Coronary artery (tissue), 2 donors: ENCODE measurements at regions not wholly inside any gene's neighbourhood (a gene's known extent, or its start where the extent isn't known, plus 50 kb on each side); places are given as distances from the start of the nearest gene placed in this dataset.

ENCODE experiments used
- DNase-seq: peaks from one replicate; pipeline ENCODE4 v3.0.0-alpha.2; 2017; ENCODE audit warnings: low spot score
- H3K27ac ChIP-seq, 2 donors: fragments of 200-600 bp; sonication (generic); one replicate each; pipeline ENCODE4 v1.5.1; 2016 to 2019
- H3K4me3 ChIP-seq: fragments of 200-600 bp; sonication (generic); 2 replicates; pipeline ENCODE4 v1.5.1; 2016; ENCODE audit warnings: mild to moderate bottlenecking, moderate library complexity
- CTCF ChIP-seq: fragments of 200-600 bp; sonication (generic); IDR thresholded peaks from one replicate; pipeline ENCODE4 v1.5.1; 2019; ENCODE audit warnings: antibody characterized with exemption

- Histone ChIP-seq H3K27ac (no peak overlapping the region), H3K4me3 (no peak overlapping the region)
- no peak for DNase-seq
- TF ChIP-seq CTCF: no peak
Observed at GRCh38 chr17:79533116-79533515, 77.7 kb downstream of the RBFOX3 start.

- H3K4me3 ChIP-seq: no peak overlapping the region
- no peak overlapping the region for H3K27ac ChIP-seq
- TF ChIP-seq CTCF: no peak
- DNase-seq: no peak
Observed at GRCh38 chr17:79532107-79532790, 78.6 kb downstream of the RBFOX3 start.

GRCh38 chr17:79531191-79532095, 79.4 kb downstream of the RBFOX3 start:
- H3K4me3 ChIP-seq: no peak overlapping the region
- no peak for TF ChIP-seq CTCF
- no peak overlapping the region for H3K27ac ChIP-seq
- DNase-seq: no peak

DNA sequence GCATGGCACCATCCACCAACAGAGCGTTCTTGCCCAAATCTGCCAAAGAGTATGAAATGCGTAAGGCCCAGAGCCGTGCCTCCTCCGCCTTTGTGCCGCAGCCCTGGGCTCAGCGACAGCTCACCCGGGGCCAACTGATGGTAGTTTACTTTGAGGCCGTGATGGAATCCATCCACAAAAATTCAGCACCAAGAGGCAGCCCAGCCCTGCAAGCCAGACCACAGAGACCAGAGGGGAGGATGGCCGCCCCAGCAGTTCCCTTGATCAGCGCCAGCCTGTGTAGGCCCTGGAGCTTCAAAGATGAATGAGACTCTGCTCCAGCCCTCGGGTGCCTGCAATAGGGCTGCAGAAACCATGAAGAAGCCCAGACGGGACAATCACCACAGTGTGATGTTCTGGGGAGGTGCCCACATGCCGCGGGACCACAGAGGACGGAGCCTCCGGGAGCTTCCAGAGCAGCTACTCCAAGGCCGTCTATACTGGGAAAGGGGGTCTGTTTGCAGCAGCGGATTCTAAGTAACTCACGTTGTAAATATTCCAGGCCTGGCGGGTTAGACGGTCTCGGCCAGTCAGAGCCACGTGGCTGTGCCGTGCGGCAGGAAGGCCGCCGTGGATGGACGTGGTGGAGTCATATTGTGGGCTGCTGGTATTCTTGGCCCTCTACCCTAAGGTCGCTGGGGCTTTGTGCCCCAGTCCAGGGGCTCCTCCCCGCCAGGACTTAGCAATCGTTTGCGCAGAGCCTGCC, 80.3 kb downstream of the RBFOX3 start:
- Histone ChIP-seq H3K4me3 (no peak overlapping the region), H3K27ac (no peak overlapping the region)
- TF ChIP-seq CTCF: no peak
- no peak for DNase-seq

DNA sequence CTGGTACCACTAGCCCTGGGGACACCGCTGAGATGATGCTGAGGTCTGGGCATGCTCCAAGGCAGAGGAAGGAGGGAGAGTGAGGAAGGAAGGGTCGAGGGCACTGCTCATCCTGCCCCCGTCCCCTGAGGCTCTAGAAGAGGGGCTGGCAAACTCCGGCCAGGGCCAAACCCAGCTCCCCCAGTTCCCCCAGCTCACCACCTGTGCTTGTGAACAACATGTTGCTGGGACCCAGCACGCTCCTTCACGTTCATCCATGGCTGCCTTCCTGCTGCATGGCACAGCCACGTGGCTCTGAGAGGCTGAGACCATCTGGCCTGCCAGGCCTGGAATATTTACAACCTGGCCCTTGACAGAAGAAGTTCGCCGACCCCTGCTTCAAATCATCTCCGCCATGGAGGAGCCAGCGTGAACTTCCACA, 81.2 kb downstream of the RBFOX3 start:
- Histone ChIP-seq H3K4me3 (no peak overlapping the region), H3K27ac (no peak overlapping the region)
- no peak for TF ChIP-seq CTCF
- DNase-seq: no peak

DNA sequence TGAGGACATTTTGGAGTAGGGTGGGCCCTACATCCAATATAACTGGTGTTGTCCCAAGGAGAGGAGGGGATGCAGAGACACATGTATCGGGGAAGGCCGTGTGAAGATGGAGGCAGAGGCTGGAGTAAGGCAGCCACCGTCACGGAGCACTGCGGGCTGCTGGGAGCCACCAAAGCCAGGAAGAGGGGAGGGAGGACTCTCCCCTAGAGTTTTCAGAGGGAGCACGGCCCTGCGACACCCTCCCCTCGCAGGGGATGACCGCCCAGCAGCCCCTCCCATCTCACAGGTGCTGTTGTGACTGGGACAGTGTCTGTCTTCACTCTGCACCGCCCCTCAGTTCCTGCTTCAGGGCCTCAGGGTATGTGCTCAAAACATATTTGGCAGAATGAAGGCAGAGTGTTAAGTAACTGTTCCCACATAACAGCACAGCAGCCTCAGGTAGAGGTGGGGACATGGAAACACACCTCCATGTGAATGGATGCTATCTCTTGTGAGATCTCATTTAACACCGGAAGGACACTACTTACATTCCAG, 82.2 kb downstream of the RBFOX3 start:
- Histone ChIP-seq H3K4me3 (no peak overlapping the region), H3K27ac (no peak overlapping the region)
- TF ChIP-seq CTCF: no peak
- no peak for DNase-seq
